Smooth muscle cell (in vitro differentiated cells): ENCODE measurements at regions not wholly inside any gene's neighbourhood (a gene's known extent, or its start where the extent isn't known, plus 50 kb on each side); places are given as distances from the start of the nearest gene placed in this dataset.

ENCODE experiments used
- DNase-seq: peaks from one replicate; lab custom pipeline; 2025; ENCODE audit not compliant: unreplicated experiment; lab: John Stamatoyannopoulos, UW
- H2AFZ ChIP-seq: fragments of 200-600 bp; sonication (generic); 2 replicates; pipeline ENCODE4 v1.6.0; 2016; ENCODE audit warnings: antibody characterized with exemption, low read depth, mild to moderate bottlenecking
- H3F3A ChIP-seq: fragments of 200-600 bp; sonication (generic); 2 replicates; pipeline ENCODE4 v1.6.0; 2017; ENCODE audit warnings: antibody characterized with exemption, low read depth
- H3K27ac ChIP-seq: fragments of 200-600 bp; sonication (generic); 2 replicates; pipeline ENCODE4 v1.5.1; 2016; ENCODE audit warnings: low read depth, mild to moderate bottlenecking
- H3K27me3 ChIP-seq: fragments of 200-600 bp; sonication (generic); 2 replicates; pipeline ENCODE4 v1.6.1; 2016; ENCODE audit warnings: low read depth, mild to moderate bottlenecking
- H3K36me3 ChIP-seq: fragments of 200-600 bp; sonication (generic); 2 replicates; pipeline ENCODE4 v1.5.1; 2016; ENCODE audit warnings: low read depth
- H3K4me1 ChIP-seq: fragments of 200-600 bp; sonication (generic); 2 replicates; pipeline ENCODE4 v1.5.1; 2016; ENCODE audit warnings: low read depth
- H3K4me2 ChIP-seq: fragments of 200-600 bp; sonication (generic); 2 replicates; pipeline ENCODE4 v1.6.0; 2016; ENCODE audit warnings: mild to moderate bottlenecking
- H3K4me3 ChIP-seq: fragments of 200-600 bp; sonication (generic); 2 replicates; pipeline ENCODE4 v1.5.1; 2016; ENCODE audit warnings: mild to moderate bottlenecking
- H3K79me2 ChIP-seq: fragments of 200-600 bp; sonication (generic); 2 replicates; pipeline ENCODE4 v1.6.0; 2016; ENCODE audit warnings: low read depth, mild to moderate bottlenecking
- H3K9ac ChIP-seq: fragments of 200-600 bp; sonication (generic); 2 replicates; pipeline ENCODE4 v1.6.0; 2016; ENCODE audit warnings: low read depth
- H3K9me3 ChIP-seq: fragments of 200-600 bp; sonication (generic); replicated peaks from 2 replicates; pipeline ENCODE4 v1.5.1; 2016; ENCODE audit warnings: low read depth
- H4K20me1 ChIP-seq: fragments of 200-600 bp; sonication (generic); 2 replicates; pipeline ENCODE4 v1.6.0; 2016; ENCODE audit warnings: low read depth
- WGBS: methylation state at CpG from one replicate; pipeline ENCODE4 v1.1.7; 2016; ENCODE audit warnings: low lambda C conversion rate; 5-methylcytosine and 5-hydroxymethylcytosine counted together
- TF ChIP-seq, protein P1 (sequence below): fragments of 200-600 bp; sonication (generic); IDR thresholded peaks from 2 replicates; pipeline ENCODE4 v1.5.1; 2017; ENCODE audit warnings: borderline replicate concordance, mild to moderate bottlenecking, antibody characterized with exemption; ENCODE audit not compliant: insufficient read depth, poor library complexity, severe bottlenecking

DNA sequence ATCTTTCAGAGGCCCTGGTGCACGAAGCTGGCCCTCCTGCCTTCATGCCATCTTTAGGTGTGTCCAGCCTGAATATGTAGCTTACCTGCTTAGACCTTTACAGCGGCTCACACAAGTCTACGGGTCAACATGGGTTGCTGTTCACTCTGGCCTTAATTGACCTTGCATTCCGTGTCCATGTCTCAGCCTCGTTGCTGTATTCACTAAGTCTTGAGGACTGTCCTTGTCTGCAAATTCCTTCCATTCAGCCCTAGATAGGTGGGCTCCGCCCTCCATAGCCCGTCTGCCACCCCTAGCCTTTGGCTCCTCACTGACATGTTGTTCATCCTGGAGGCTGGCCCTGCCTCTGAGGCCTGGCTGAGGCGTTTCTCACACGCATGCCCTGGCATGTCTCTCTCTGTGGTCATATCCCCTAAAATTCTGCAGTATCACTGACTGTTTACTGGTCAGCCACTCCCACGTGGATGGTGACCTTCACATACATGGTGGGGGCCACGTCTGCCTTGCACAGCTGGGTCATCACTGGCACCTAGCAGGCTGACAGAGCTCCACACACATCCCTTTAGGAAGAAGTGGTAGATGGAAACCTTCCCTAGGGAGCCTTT, 394.1 kb upstream of the MKI67 start:
- Histone ChIP-seq H3K4me1 (no peaks in the 10 kb centered on the region), H3K4me2 (no peak overlapping the region), H3K4me3 (no peak overlapping the region), H3K79me2 (no peaks in the 10 kb centered on the region), H4K20me1 (no peaks in the 10 kb centered on the region), H2AFZ (no peak overlapping the region), H3K9ac (no peak overlapping the region), H3K9me3 (no peaks in the 10 kb centered on the region), H3F3A (no peaks in the 10 kb centered on the region), H3K27me3 (no peaks in the 10 kb centered on the region), H3K27ac (no peak overlapping the region), H3K36me3 (no peaks in the 10 kb centered on the region)
- TF ChIP-seq, protein P1, sequence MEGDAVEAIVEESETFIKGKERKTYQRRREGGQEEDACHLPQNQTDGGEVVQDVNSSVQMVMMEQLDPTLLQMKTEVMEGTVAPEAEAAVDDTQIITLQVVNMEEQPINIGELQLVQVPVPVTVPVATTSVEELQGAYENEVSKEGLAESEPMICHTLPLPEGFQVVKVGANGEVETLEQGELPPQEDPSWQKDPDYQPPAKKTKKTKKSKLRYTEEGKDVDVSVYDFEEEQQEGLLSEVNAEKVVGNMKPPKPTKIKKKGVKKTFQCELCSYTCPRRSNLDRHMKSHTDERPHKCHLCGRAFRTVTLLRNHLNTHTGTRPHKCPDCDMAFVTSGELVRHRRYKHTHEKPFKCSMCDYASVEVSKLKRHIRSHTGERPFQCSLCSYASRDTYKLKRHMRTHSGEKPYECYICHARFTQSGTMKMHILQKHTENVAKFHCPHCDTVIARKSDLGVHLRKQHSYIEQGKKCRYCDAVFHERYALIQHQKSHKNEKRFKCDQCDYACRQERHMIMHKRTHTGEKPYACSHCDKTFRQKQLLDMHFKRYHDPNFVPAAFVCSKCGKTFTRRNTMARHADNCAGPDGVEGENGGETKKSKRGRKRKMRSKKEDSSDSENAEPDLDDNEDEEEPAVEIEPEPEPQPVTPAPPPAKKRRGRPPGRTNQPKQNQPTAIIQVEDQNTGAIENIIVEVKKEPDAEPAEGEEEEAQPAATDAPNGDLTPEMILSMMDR, result no peak
- 90% methylated on average over 11 of the region's 11 CpGs for WGBS
- no peak for DNase-seq

DNA sequence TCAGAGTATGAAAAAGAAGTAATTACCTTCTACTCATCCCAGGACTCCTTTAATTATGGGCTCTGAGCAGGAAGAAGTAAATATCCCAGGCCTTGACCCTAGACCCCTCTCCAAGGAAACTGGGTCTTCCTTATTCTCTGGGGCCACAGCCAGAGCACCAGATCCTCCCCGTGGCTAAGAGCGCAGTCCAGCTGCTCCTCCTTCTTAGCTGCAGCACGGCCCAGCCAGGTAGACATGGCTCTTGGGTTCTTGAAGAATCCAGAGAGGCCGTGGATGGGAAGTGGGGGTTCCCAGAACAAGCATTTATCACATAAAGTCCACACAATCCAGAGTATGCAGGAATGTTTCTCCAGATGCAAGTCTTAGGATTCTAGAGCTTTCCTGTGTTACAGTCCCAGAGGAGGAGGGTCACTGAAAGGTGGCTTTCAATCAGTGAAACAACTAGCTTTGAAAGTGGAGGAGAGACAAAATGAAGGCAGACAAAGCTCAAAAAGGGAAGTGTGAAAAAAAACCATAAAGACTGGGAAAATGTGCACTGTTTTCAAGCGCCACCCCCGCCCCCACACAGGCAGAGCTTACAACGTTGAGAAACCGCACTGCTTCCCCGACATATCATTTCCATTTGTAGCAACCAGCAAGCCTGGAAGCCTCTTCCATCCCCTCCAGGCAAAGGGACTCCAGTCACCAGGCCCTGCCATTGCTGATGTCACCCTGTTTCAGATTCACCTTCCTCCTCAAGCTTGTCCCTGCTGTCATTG, 396.5 kb upstream of the MKI67 start:
- Histone ChIP-seq H2AFZ (no peak overlapping the region), H3K9me3 (no peaks in the 10 kb centered on the region), H3K4me2 (no peak overlapping the region), H3K79me2 (no peaks in the 10 kb centered on the region), H3K27ac (no peak overlapping the region), H3K9ac (no peak overlapping the region), H3K4me1 (no peaks in the 10 kb centered on the region), H3K27me3 (no peaks in the 10 kb centered on the region), H3K36me3 (no peaks in the 10 kb centered on the region), H3K4me3 (no peak overlapping the region), H3F3A (no peaks in the 10 kb centered on the region), H4K20me1 (no peaks in the 10 kb centered on the region)
- TF ChIP-seq, protein P1, result no peak
- WGBS, result 73% methylated on average over 9 of the region's 9 CpGs
- DNase-seq, result no peak

DNA sequence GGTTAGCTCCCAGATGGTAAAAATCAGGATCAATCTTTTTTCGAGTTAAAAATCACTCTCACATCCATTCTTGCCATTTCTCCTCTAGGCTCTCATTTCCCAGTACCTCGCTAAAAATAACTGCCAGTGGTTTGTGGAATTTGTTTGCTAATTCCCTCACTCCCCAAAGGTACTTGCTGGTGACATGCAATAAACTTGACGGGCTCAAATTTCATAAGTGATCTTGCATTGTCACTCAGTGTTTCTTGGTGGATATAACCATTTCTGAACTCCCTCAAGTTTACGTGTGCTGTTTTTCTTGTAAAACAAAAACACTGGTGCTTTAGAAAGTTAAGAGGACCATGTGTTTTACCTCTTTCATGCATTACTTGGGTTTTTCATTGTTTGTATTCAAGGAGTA, 399.2 kb upstream of the MKI67 start:
- TF ChIP-seq, protein P1, result no peak
- WGBS, result 74% methylated on average over 4 of the region's 4 CpGs
- no peak overlapping the region for H2AFZ ChIP-seq
- no peak overlapping the region for H3K27ac ChIP-seq
- no peaks in the 10 kb centered on the region for H3K27me3 ChIP-seq
- no peaks in the 10 kb centered on the region for H4K20me1 ChIP-seq
- no peaks in the 10 kb centered on the region for H3K36me3 ChIP-seq
- no peak overlapping the region for H3K9ac ChIP-seq
- H3K79me2 ChIP-seq, result no peaks in the 10 kb centered on the region
- no peak for DNase-seq
- no peaks in the 10 kb centered on the region for H3K9me3 ChIP-seq
- H3F3A ChIP-seq, result no peaks in the 10 kb centered on the region
- no peaks in the 10 kb centered on the region for H3K4me1 ChIP-seq
- H3K4me3 ChIP-seq, result no peak overlapping the region
- H3K4me2 ChIP-seq, result no peak overlapping the region

DNA sequence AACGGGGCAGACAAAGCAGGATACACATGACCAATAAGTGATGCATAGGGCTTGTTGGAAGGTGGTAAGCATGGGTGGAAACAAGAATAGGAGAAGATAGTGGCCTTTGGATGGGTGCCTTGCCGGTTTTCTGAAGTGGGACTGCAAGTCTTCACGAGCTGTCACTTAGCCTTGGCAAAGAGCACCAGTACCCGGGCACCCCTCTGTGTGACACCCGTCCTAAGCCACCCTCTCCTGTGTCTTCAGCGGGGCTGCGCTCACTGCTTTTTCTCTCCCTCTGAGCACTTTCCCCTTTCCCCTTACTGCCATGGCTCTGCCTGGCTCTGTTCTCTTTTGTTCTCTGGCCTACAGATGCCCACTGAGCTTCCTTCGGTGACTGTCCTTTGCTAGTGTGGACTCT, 399.7 kb upstream of the MKI67 start:
- Histone ChIP-seq H3K79me2 (no peaks in the 10 kb centered on the region), H3K27me3 (no peaks in the 10 kb centered on the region), H3K4me1 (no peaks in the 10 kb centered on the region), H3K36me3 (no peaks in the 10 kb centered on the region), H3K9ac (no peak overlapping the region), H3F3A (no peaks in the 10 kb centered on the region), H3K4me2 (no peak overlapping the region), H3K9me3 (no peaks in the 10 kb centered on the region), H3K4me3 (no peak overlapping the region), H3K27ac (no peak overlapping the region), H4K20me1 (no peaks in the 10 kb centered on the region), H2AFZ (no peak overlapping the region)
- 91% methylated on average over 8 of the region's 8 CpGs for WGBS
- no peak for DNase-seq
- TF ChIP-seq, protein P1, result no peak
